ENCODE measurements at regions not wholly inside any gene's neighbourhood (a gene's known extent, or its start where the extent isn't known, plus 50 kb on each side); places are given as distances from the start of the nearest gene placed in this dataset.
"Not testable (repeated sequence)": the region's sequence is repeated elsewhere in the genome, so short reads cannot be mapped to it uniquely, and the experiment has no call there.

- Mint-ChIP-seq H3K4me3 (no peak overlapping the region), H3K4me1 (ENCODE audit: low read depth) (no peaks in the 10 kb centered on the region), H3K9me3 (peaks cover 8% of the 10 kb centered on the region), H3K36me3 (ENCODE audit: low read depth) (no peaks in the 10 kb centered on the region), H3K27me3 (no peaks in the 10 kb centered on the region), H3K27ac (no peak overlapping the region)
- intact Hi-C loops (cut with micrococcal nuclease) = no loop called here
Measured at GRCh38 chr10:111298031-111298430, 221.2 kb downstream of the ADRA2A start.

GRCh38 chr10:111299037-111299436, 222.2 kb downstream of the ADRA2A start:
- no peaks in the 10 kb centered on the region for H3K36me3 Mint-ChIP-seq (ENCODE audit: low read depth)
- H3K4me3 Mint-ChIP-seq = no peak overlapping the region
- intact Hi-C loops (cut with micrococcal nuclease) = no loop called here
- H3K4me1 Mint-ChIP-seq (ENCODE audit: low read depth) = no peaks in the 10 kb centered on the region
- peaks cover 8% of the 10 kb centered on the region for H3K9me3 Mint-ChIP-seq
- no peaks in the 10 kb centered on the region for H3K27me3 Mint-ChIP-seq
- H3K27ac Mint-ChIP-seq = no peak overlapping the region

- Mint-ChIP-seq H3K27me3 (no peaks in the 10 kb centered on the region), H3K9me3 (peaks cover 8% of the 10 kb centered on the region), H3K36me3 (ENCODE audit: low read depth) (no peaks in the 10 kb centered on the region), H3K4me3 (no peak overlapping the region), H3K4me1 (ENCODE audit: low read depth) (no peaks in the 10 kb centered on the region), H3K27ac (no peak overlapping the region)
- intact Hi-C loops (cut with micrococcal nuclease) = no loop called here
Measured at GRCh38 chr10:111303887-111304286, 227.1 kb downstream of the ADRA2A start.

GRCh38 chr10:111316722-111317212, 239.9 kb downstream of the ADRA2A start:
- H3K9me3 Mint-ChIP-seq = no peaks in the 10 kb centered on the region
- H3K4me1 Mint-ChIP-seq (ENCODE audit: low read depth) = no peaks in the 10 kb centered on the region
- no peaks in the 10 kb centered on the region for H3K36me3 Mint-ChIP-seq (ENCODE audit: low read depth)
- intact Hi-C loops (cut with micrococcal nuclease) = no loop called here
- no peak overlapping the region for H3K4me3 Mint-ChIP-seq
- no peak overlapping the region for H3K27ac Mint-ChIP-seq
- no peaks in the 10 kb centered on the region for H3K27me3 Mint-ChIP-seq

- no peaks in the 10 kb centered on the region for H3K9me3 Mint-ChIP-seq
- no peaks in the 10 kb centered on the region for H3K36me3 Mint-ChIP-seq (ENCODE audit: low read depth)
Measured at GRCh38 chr10:111319866-111320265, 243.0 kb downstream of the ADRA2A start.

GRCh38 chr10:111323389-111323966, 246.6 kb downstream of the ADRA2A start:
- Mint-ChIP-seq H3K9me3 (no peaks in the 10 kb centered on the region), H3K4me1 (ENCODE audit: low read depth) (no peaks in the 10 kb centered on the region), H3K36me3 (ENCODE audit: low read depth) (no peaks in the 10 kb centered on the region), H3K4me3 (no peak overlapping the region), H3K27me3 (no peaks in the 10 kb centered on the region), H3K27ac (no peak overlapping the region)
- intact Hi-C loops (cut with micrococcal nuclease) = no loop called here

More at GRCh38 chr10:111319866-111320265, 243.0 kb downstream of the ADRA2A start:
- H3K4me3 Mint-ChIP-seq = no peak overlapping the region
- intact Hi-C loops (cut with micrococcal nuclease) = no loop called here
- H3K27ac Mint-ChIP-seq = no peak overlapping the region
- H3K27me3 Mint-ChIP-seq = no peaks in the 10 kb centered on the region
- H3K4me1 Mint-ChIP-seq (ENCODE audit: low read depth) = no peaks in the 10 kb centered on the region

- peaks cover 13% of the 10 kb centered on the region for H3K9me3 Mint-ChIP-seq
- H3K4me3 Mint-ChIP-seq; intact Hi-C loops (cut with micrococcal nuclease); H3K27me3 Mint-ChIP-seq; H3K36me3 Mint-ChIP-seq (ENCODE audit: low read depth); H3K27ac Mint-ChIP-seq; H3K4me1 Mint-ChIP-seq (ENCODE audit: low read depth): not testable (repeated sequence)
Measured at GRCh38 chr10:111332174-111332573, 255.3 kb downstream of the ADRA2A start.

- Mint-ChIP-seq H3K36me3 (ENCODE audit: low read depth) (no peaks in the 10 kb centered on the region), H3K27me3 (no peaks in the 10 kb centered on the region), H3K9me3 (peaks cover 27% of the 10 kb centered on the region), H3K4me3 (no peak overlapping the region), H3K4me1 (ENCODE audit: low read depth) (no peaks in the 10 kb centered on the region), H3K27ac (no peak overlapping the region)
- intact Hi-C loops (cut with micrococcal nuclease) = no loop called here
Measured at GRCh38 chr10:111335826-111336225, 259.0 kb downstream of the ADRA2A start.

GRCh38 chr10:111338035-111338434, 261.2 kb downstream of the ADRA2A start:
- Mint-ChIP-seq H3K4me3 (no peak overlapping the region), H3K27ac (no peak overlapping the region), H3K9me3 (peaks cover 49% of the 10 kb centered on the region), H3K27me3 (no peaks in the 10 kb centered on the region), H3K36me3 (ENCODE audit: low read depth) (no peaks in the 10 kb centered on the region), H3K4me1 (ENCODE audit: low read depth) (no peaks in the 10 kb centered on the region)
- intact Hi-C loops (cut with micrococcal nuclease) = no loop called here

GRCh38 chr10:111338805-111339204, 262.0 kb downstream of the ADRA2A start:
- Mint-ChIP-seq H3K4me1 (ENCODE audit: low read depth) (no peaks in the 10 kb centered on the region), H3K9me3 (peaks cover 57% of the 10 kb centered on the region), H3K36me3 (ENCODE audit: low read depth) (no peaks in the 10 kb centered on the region), H3K27me3 (no peaks in the 10 kb centered on the region), H3K27ac (no peak overlapping the region), H3K4me3 (no peak overlapping the region)
- intact Hi-C loops (cut with micrococcal nuclease) = no loop called here

GRCh38 chr10:111344804-111345203, 268.0 kb downstream of the ADRA2A start:
- peaks cover 43% of the 10 kb centered on the region for H3K9me3 Mint-ChIP-seq
- no peak overlapping the region for H3K27ac Mint-ChIP-seq
- H3K27me3 Mint-ChIP-seq = no peaks in the 10 kb centered on the region
- no peak overlapping the region for H3K4me3 Mint-ChIP-seq
- H3K4me1 Mint-ChIP-seq (ENCODE audit: low read depth) = no peaks in the 10 kb centered on the region
- H3K36me3 Mint-ChIP-seq (ENCODE audit: low read depth) = no peaks in the 10 kb centered on the region
- intact Hi-C loops (cut with micrococcal nuclease) = no loop called here

- Mint-ChIP-seq H3K9me3 (peaks cover 16% of the 10 kb centered on the region), H3K36me3 (ENCODE audit: low read depth) (no peaks in the 10 kb centered on the region), H3K27me3 (no peaks in the 10 kb centered on the region), H3K27ac (no peak overlapping the region), H3K4me1 (ENCODE audit: low read depth) (no peaks in the 10 kb centered on the region), H3K4me3 (no peak overlapping the region)
- intact Hi-C loops (cut with micrococcal nuclease) = no loop called here
Measured at GRCh38 chr10:111347386-111348013, 270.7 kb downstream of the ADRA2A start.

- Mint-ChIP-seq H3K27me3 (no peaks in the 10 kb centered on the region), H3K36me3 (ENCODE audit: low read depth) (no peaks in the 10 kb centered on the region), H3K9me3 (peaks cover 11% of the 10 kb centered on the region), H3K4me1 (ENCODE audit: low read depth) (no peaks in the 10 kb centered on the region), H3K4me3 (no peak overlapping the region), H3K27ac (no peak overlapping the region)
- intact Hi-C loops (cut with micrococcal nuclease) = no loop called here
Measured at GRCh38 chr10:111348076-111348475, 271.2 kb downstream of the ADRA2A start.

- Mint-ChIP-seq H3K36me3 (ENCODE audit: low read depth) (no peaks in the 10 kb centered on the region), H3K27me3 (no peaks in the 10 kb centered on the region)
- intact Hi-C loops (cut with micrococcal nuclease) = no loop called here
Measured at GRCh38 chr10:111354859-111355258, 278.0 kb downstream of the ADRA2A start.

GRCh38 chr10:111356571-111356970, 279.7 kb downstream of the ADRA2A start:
- intact Hi-C loops (cut with micrococcal nuclease) = no loop called here
- Mint-ChIP-seq H3K36me3 (ENCODE audit: low read depth) (no peaks in the 10 kb centered on the region), H3K27ac (no peak overlapping the region), H3K4me3 (no peak overlapping the region), H3K9me3 (no peaks in the 10 kb centered on the region), H3K27me3 (no peaks in the 10 kb centered on the region), H3K4me1 (ENCODE audit: low read depth) (no peaks in the 10 kb centered on the region)

More at GRCh38 chr10:111354859-111355258, 278.0 kb downstream of the ADRA2A start:
- no peak overlapping the region for H3K4me3 Mint-ChIP-seq
- H3K27ac Mint-ChIP-seq = no peak overlapping the region
- no peaks in the 10 kb centered on the region for H3K4me1 Mint-ChIP-seq (ENCODE audit: low read depth)
- no peaks in the 10 kb centered on the region for H3K9me3 Mint-ChIP-seq
